Calu3 (cell line): ENCODE measurements at regions not wholly inside any gene's neighbourhood (a gene's known extent, or its start where the extent isn't known, plus 50 kb on each side); places are given as distances from the start of the nearest gene placed in this dataset.

ENCODE experiments used
- BruUV-seq: library from RNA; stranded (reverse); fragments of 400-500 nt; replicated peaks from 2 replicates; lab custom pipeline; 2021; lab: Mats Ljungman, UMichigan
- CTCF ChIA-PET: fragments of 300-600 bp; sonication (Branson Sonifier 250); formaldehyde crosslinking; loops from one replicate; lab custom pipeline; 2022; ENCODE audit warnings: antibody characterized with exemption; lab: Charles Lee
- DNase-seq: peaks from one replicate; pipeline ENCODE4 v3.0.0; 2022
- H3K27ac Mint-ChIP-seq: one replicate; pipeline ENCODE4 v1.8.0; 2022; ENCODE audit warnings: mixed read lengths; ENCODE audit not compliant: unreplicated experiment
- H3K27me3 Mint-ChIP-seq: one replicate; pipeline ENCODE4 v1.8.0; 2022; ENCODE audit warnings: mixed read lengths; ENCODE audit not compliant: unreplicated experiment
- H3K36me3 Mint-ChIP-seq: one replicate; pipeline ENCODE4 v1.8.0; 2022; ENCODE audit warnings: mild to moderate bottlenecking, moderate library complexity, mixed read lengths; ENCODE audit not compliant: insufficient read depth, unreplicated experiment
- H3K4me1 Mint-ChIP-seq: one replicate; pipeline ENCODE4 v1.8.0; 2022; ENCODE audit warnings: mild to moderate bottlenecking, low read depth, mixed read lengths; ENCODE audit not compliant: unreplicated experiment
- H3K4me3 Mint-ChIP-seq: one replicate; pipeline ENCODE4 v1.8.0; 2022; ENCODE audit warnings: mild to moderate bottlenecking, low read depth, moderate library complexity, mixed read lengths; ENCODE audit not compliant: unreplicated experiment
- H3K9me3 Mint-ChIP-seq: one replicate; pipeline ENCODE4 v1.8.0; 2022; ENCODE audit warnings: low read depth, mixed read lengths; ENCODE audit not compliant: unreplicated experiment
- CTCF ChIP-seq: fragments of 200-600 bp; IDR thresholded peaks from one replicate; pipeline ENCODE4 v1.8.0; 2022; ENCODE audit warnings: antibody characterized with exemption; ENCODE audit not compliant: unreplicated experiment
- intact Hi-C: fragments of 100-400 bp; cut with micrococcal nuclease; formaldehyde crosslinking; loops from one replicate; pipeline ENCODE4 v1.10.0; 2022; ENCODE audit not compliant: unreplicated experiment

- no TSS peak for BruUV-seq
- Mint-ChIP-seq H3K4me1 (peaks cover 65% of the 10 kb centered on the region), H3K36me3 (peaks cover 5% of the 10 kb centered on the region), H3K4me3 (no peak overlapping the region), H3K27ac (no peak overlapping the region), H3K9me3 (no peaks in the 10 kb centered on the region), H3K27me3 (no peaks in the 10 kb centered on the region)
- CTCF ChIA-PET, result no interaction called here
- intact Hi-C loops, result no loop called here
- TF ChIP-seq CTCF, result no peak
- no peak for DNase-seq
Observed at GRCh38 chr2:41934329-41934958, 113.4 kb upstream of the PKDCC start.

DNA sequence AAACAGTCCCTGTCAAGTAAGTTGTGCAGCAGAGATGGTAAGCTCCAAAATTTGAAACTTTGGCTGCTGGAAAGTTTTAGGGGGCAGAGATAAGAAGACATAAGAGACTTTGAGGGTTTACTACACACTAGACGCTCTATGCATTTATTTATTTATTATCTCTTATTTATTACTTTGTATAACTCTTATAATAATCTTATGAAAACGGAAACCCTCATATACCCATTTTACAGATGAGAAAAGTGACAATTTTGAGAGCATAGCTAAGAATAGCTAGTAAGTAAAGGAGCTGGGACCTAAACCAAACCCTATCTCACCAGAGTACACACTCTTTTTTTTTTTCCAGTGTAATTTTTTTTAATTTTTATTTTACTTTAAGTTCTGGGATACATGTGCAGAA lies 112.8 kb upstream of the PKDCC start:
- peaks cover 5% of the 10 kb centered on the region for H3K36me3 Mint-ChIP-seq
- no peak for TF ChIP-seq CTCF
- H3K4me3 Mint-ChIP-seq, result no peak overlapping the region
- BruUV-seq, result no TSS peak
- intact Hi-C loops, result no loop called here
- no peaks in the 10 kb centered on the region for H3K27me3 Mint-ChIP-seq
- DNase-seq, result no peak
- no peak overlapping the region for H3K27ac Mint-ChIP-seq
- H3K9me3 Mint-ChIP-seq, result no peaks in the 10 kb centered on the region
- CTCF ChIA-PET, result no interaction called here
- peaks cover 64% of the 10 kb centered on the region for H3K4me1 Mint-ChIP-seq

DNA sequence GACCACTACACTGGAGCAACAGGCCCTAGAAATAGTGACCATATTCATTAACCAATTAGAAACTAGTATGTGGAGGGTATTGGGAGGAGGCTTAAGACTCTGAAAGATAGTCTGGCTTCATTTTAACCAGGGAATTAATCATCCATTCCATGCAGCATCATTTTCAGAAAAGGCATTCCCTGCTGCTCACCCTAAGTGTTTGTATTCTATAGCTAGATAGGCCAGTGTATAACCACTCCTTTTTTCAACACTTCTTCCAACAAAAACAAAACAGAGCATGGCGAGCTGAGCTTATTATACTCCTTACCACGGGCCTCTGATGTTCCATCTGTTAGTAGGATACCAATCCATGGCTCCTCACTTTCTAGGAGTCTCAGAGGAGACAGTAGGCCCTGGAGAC lies 112.0 kb upstream of the PKDCC start:
- Mint-ChIP-seq H3K4me3 (no peak overlapping the region), H3K9me3 (no peaks in the 10 kb centered on the region), H3K27me3 (no peaks in the 10 kb centered on the region), H3K36me3 (peaks cover 4% of the 10 kb centered on the region), H3K4me1 (peaks cover 56% of the 10 kb centered on the region), H3K27ac (no peak overlapping the region)
- TF ChIP-seq CTCF, result no peak
- CTCF ChIA-PET, result no interaction called here
- no peak for DNase-seq
- intact Hi-C loops, result no loop called here
- no TSS peak for BruUV-seq

- no TSS peak for BruUV-seq
- no peak overlapping the region for H3K4me3 Mint-ChIP-seq
- H3K9me3 Mint-ChIP-seq, result no peaks in the 10 kb centered on the region
- intact Hi-C loops, result no loop called here
- H3K27ac Mint-ChIP-seq, result no peak overlapping the region
- no peaks in the 10 kb centered on the region for H3K36me3 Mint-ChIP-seq
- no peak for TF ChIP-seq CTCF
- peaks cover 47% of the 10 kb centered on the region for H3K4me1 Mint-ChIP-seq
- H3K27me3 Mint-ChIP-seq, result no peaks in the 10 kb centered on the region
- no peak for DNase-seq
- CTCF ChIA-PET, result no interaction called here
Observed at GRCh38 chr2:41936771-41937463, 110.9 kb upstream of the PKDCC start.
